ENCODE measurements at regions not wholly inside any gene's neighbourhood (a gene's known extent, or its start where the extent isn't known, plus 50 kb on each side); places are given as distances from the start of the nearest gene placed in this dataset.

- DNase-seq: no peak
Observed at GRCh38 chr19:31610018-31610417, 260.8 kb upstream of the TSHZ3 start.

GRCh38 chr19:31611046-31611877 lies 262.0 kb upstream of the TSHZ3 start:
- DNase-seq: no peak

GRCh38 chr19:31612873-31613272 lies 263.6 kb upstream of the TSHZ3 start:
- no peak for DNase-seq

GRCh38 chr19:31613683-31614219 lies 264.5 kb upstream of the TSHZ3 start:
- DNase-seq: no peak

GRCh38 chr19:31616031-31616430 lies 266.8 kb upstream of the TSHZ3 start:
- DNase-seq: no peak

GRCh38 chr19:31617010-31617585 lies 267.9 kb upstream of the TSHZ3 start:
- no peak for DNase-seq

GRCh38 chr19:31625056-31625455 lies 275.8 kb upstream of the TSHZ3 start:
- no peak for DNase-seq

- DNase-seq: no peak
Observed at GRCh38 chr19:31625575-31625974, 276.3 kb upstream of the TSHZ3 start.

- DNase-seq: no peak
Observed at GRCh38 chr19:31626941-31627340, 277.7 kb upstream of the TSHZ3 start.

GRCh38 chr19:31627620-31628365 lies 278.6 kb upstream of the TSHZ3 start:
- DNase-seq: no peak

- DNase-seq: no peak
Observed at GRCh38 chr19:31629579-31630363, 280.5 kb upstream of the TSHZ3 start.

GRCh38 chr19:31633014-31633413 lies 283.8 kb upstream of the TSHZ3 start:
- DNase-seq: no peak

GRCh38 chr19:31639306-31639705 lies 290.1 kb upstream of the TSHZ3 start:
- no peak for DNase-seq

- no peak for DNase-seq
Observed at GRCh38 chr19:31641591-31641990, 292.4 kb upstream of the TSHZ3 start.

GRCh38 chr19:31648347-31648746 lies 299.1 kb upstream of the TSHZ3 start:
- no peak for DNase-seq

- DNase-seq: no peak
Observed at GRCh38 chr19:31656507-31656906, 307.3 kb upstream of the TSHZ3 start.

GRCh38 chr19:31658993-31659896 lies 310.0 kb upstream of the TSHZ3 start:
- DNase-seq: no peak

GRCh38 chr19:31659897-31660210 lies 310.6 kb upstream of the TSHZ3 start:
- DNase-seq: no peak

GRCh38 chr19:31664096-31664495 lies 314.9 kb upstream of the TSHZ3 start:
- DNase-seq: no peak

GRCh38 chr19:31664997-31665396 lies 315.8 kb upstream of the TSHZ3 start:
- no peak for DNase-seq

- no peak for DNase-seq
Observed at GRCh38 chr19:31666126-31666525, 316.9 kb upstream of the TSHZ3 start.

- DNase-seq: no peak
Observed at GRCh38 chr19:31667106-31667505, 317.9 kb upstream of the TSHZ3 start.

All from retina (tissue), 1 donor.